ENCODE measurements at regions not wholly inside any gene's neighbourhood (a gene's known extent, or its start where the extent isn't known, plus 50 kb on each side); places are given as distances from the start of the nearest gene placed in this dataset.
"Not testable (repeated sequence)": the region's sequence is repeated elsewhere in the genome, so short reads cannot be mapped to it uniquely, and the experiment has no call there.

DNA sequence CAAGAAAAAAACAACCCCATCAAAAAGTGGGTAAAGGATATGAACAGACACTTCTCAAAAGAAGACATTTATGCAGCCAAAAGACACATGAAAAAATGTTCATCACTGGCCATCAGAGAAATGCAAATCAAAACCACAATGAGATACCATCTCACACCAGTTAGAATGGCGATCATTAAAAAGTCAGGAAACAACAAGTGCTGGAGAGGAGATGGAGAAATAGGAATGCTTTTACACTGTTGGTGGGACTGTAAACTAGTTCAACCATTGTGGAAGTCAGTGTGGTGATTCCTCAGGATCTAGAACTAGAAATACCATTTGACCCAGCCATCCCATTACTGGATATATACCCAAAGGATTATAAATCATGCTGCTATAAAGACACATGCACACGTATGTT lies 467.2 kb upstream of the RUNX1 start:
- TF ChIP-seq CTCF, POLR2A (IDR thresholded peaks at IDR 0.05): not testable (repeated sequence)
